Nucleus accumbens (tissue), 56 donors: ENCODE measurements at regions not wholly inside any gene's neighbourhood (a gene's known extent, or its start where the extent isn't known, plus 50 kb on each side); places are given as distances from the start of the nearest gene placed in this dataset.

Experiments
- DNase-seq, 56 donors: peaks; one replicate each; lab custom pipeline; 2025; lab: John Stamatoyannopoulos, UW

DNA sequence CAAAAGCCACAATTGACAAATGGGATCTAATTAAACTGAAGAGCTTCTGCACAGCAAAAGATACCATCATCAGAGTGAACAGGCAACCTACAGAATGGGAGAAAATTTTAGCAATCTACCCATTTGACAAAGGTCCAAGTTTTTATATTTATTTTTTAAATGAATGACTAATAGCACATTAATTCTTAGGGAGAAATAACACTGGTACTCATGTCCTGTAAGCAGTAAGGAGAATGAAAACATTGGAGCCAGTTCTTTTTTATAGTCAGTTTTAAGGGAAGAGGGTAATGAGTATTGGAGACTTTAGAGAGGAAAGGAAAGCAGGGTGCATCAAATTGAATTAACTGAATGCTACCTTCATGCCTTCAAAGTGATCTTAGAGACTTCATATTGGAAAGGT lies 404.7 kb upstream of the TGFBR2 start:
- no peak for DNase-seq

GRCh38 chr3:30203301-30203700 lies 403.1 kb upstream of the TGFBR2 start:
- DNase-seq: no peak

GRCh38 chr3:30204126-30204525 lies 402.3 kb upstream of the TGFBR2 start:
- DNase-seq: no peak

DNA sequence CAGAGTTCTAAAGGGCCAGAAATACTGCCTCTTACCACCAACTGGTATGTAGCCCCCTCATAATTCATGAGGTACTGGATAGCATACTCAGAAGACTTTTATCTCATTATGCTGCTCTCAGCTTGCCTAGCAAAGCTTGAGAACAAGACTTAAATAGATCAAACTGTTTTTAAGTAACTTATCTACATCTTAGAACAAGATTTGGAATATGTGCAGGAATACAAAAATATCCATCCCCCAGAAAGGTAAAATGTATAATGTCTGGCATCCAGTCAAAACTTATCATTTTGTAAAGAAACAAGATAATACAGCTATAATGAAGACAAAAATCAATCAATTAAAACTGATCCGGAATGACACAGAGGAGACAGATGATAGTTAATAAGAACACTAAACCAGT lies 400.4 kb upstream of the TGFBR2 start:
- DNase-seq: no peak

GRCh38 chr3:30221619-30222018 lies 384.8 kb upstream of the TGFBR2 start:
- DNase-seq: no peak

- peak in 4 of 56 donors; percentile 1 to 28 (median 10) for DNase-seq
Measured at GRCh38 chr3:30222441-30222840, 384.0 kb upstream of the TGFBR2 start.

DNA sequence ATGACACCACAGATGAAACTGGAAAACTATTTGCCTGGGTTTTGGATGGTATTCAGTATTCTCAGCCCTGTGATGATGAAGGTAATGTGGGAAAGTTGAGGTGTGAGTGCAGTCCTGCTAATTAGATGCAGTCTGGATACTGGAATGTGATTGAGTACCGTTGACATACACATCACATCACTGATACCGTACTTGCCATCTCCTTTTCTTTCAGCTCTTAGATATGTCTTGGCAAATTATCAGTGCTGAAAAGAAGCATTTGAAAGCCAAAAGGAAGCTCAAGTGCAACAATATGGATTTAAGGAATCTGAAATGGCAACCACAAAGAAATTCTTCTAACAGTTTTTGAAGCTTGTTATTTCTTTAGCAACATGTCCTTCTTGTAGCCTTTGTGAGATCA lies 381.4 kb upstream of the TGFBR2 start:
- no peak for DNase-seq

DNA sequence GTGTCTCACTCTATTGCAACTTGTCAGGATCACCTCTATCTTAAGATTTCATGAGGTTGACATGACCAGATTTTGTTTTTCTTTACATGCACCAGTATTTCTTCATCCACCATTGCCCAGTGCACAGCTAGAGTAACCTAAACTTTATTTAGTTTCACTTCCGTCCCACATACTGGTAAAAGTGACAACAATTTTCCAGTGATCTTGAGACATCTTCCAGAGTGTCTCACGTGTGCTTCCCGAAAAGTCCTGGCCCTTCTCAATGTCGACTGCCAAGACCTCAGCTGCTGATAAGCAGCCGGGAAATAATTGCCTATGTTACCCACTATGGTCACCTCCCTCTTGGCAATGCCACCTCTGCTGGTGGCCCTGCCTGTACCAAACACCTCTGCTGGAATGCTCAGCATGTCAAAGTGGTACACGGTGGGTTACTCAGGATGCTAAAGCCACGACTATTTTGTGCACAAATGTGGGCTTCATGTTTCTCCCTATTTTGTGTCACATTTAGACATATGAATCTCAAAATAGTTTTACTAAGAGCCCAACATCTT lies 379.7 kb upstream of the TGFBR2 start:
- DNase-seq: no peak

DNA sequence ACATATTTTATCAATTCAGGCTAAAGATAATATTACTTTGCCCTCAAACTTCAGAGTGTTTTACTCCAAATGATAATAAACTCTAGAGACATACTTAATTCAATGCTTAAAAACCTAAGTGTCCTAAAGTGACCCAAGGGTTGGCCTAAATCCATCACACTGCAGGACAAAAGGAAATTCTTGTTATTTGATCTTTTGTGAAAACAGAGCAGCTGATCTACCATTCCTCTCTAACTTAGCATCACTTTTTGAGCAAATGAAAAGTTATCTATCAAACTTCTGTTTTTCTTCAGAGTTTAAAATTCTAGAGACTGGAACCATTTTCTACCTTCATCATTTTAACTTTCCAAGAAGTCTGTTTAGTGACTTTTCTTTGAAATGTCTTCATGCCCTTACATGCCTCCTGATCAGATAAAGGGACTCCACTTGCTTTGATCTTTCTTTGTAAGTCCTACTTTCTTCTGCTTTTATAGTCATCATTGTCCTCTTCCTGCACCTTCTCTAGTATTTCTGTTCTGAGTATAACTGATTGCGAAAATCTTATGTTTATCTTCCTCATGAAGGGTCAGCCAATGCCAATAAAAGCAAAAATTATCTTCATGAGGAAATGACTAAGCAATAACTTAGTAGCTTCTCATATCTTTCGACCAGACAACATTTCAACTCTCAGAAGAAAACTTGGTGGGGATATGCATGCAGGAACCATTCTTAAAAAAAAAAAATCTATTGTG lies 378.7 kb upstream of the TGFBR2 start:
- no peak for DNase-seq

DNA sequence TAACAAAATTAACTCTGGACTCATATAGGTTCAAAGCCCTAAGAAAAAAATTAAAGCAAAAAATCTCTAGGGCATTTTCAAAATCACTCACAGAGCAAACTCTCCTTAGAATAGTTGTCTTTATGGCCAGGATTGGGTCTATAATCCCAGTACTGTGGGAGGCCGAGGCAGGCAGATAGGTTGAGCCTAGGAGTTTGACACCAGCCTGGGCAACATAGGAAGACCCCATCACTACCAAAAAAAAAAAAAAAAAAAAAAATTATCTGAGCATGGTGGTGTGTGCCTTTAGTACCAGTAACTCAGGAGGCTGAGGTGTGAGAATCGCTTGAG lies 378.1 kb upstream of the TGFBR2 start:
- DNase-seq: no peak

GRCh38 chr3:30231277-30232141 lies 374.9 kb upstream of the TGFBR2 start:
- DNase-seq: peak in 1 of 56 donors; percentile 5

DNA sequence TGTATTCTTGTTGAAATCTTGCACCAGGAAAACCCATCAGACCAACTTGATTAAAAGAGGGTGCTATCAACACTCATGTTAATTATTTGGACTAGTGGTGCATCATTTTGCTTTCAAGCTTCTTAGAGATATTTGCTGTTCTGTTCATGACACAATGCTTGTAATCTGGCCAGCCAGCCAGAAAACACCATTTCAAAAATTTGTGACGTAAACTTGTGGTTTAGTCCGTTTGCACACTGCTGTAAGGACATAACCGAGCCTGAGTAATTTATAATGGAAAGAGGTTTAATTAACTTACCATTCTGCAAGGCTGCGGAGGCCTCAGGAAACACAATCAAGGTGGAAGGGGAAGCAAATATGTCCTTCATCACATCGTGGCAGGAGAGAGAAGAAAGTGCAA lies 374.3 kb upstream of the TGFBR2 start:
- peak in 2 of 56 donors; percentile 5 for DNase-seq

GRCh38 chr3:30233913-30234646 lies 372.3 kb upstream of the TGFBR2 start:
- no peak for DNase-seq

- no peak for DNase-seq
Measured at GRCh38 chr3:30236011-30236410, 370.4 kb upstream of the TGFBR2 start.

DNA sequence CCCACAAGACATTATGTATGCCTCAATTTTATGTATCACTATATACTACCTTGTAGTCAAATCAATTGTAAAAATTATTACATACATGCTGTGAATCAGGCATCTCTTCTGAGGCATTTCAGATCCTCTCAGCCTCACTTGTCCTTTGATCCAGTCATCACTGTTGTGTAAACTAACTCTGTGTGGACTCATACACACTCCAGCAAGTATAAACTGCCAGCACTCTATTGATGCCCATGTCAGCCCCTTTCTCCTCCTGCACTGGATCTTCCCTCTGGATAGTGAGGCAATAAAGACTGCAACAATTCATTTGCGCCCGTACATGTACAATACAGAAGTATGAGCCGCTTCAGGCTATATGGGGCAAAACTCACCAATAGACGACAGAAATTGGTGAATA lies 364.7 kb upstream of the TGFBR2 start:
- no peak for DNase-seq

DNA sequence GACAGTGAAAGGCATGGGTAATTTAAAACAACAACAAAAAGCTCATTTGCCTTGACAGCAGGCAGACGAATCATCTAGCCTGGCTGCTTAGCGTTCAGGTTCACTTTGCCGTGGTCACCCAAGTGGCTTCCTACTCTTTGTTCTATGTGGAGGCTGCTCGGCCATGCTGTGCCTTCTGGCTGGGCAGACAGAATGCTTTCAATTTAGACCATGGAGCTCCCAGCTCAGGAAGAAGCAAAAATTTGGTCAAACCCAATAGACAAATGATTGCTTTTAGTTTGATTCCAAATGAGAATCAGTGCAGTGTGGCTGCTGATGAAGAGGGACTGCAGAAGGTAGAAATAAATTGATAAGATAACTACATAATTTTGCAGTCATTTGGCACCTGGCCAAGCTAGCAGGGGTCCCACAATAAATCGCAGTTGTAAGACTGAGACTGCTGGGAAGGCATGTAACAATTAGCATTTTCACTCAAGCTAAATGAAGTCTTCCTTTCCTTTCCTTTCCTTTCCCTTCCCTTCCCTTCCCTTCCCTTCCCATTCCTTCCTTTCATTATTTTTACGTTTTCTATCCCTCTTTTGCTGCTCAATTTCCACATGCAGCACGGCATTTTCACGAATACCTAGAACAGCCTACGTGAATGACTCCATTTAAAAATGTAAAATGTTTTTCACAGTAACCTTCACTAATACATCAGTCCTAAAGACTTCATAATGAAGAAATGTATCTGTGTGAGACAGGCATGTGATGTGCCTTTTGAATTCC lies 360.4 kb upstream of the TGFBR2 start:
- DNase-seq: no peak

GRCh38 chr3:30248423-30248822 lies 358.0 kb upstream of the TGFBR2 start:
- DNase-seq: no peak

GRCh38 chr3:30252474-30252873 lies 353.9 kb upstream of the TGFBR2 start:
- DNase-seq: no peak

DNA sequence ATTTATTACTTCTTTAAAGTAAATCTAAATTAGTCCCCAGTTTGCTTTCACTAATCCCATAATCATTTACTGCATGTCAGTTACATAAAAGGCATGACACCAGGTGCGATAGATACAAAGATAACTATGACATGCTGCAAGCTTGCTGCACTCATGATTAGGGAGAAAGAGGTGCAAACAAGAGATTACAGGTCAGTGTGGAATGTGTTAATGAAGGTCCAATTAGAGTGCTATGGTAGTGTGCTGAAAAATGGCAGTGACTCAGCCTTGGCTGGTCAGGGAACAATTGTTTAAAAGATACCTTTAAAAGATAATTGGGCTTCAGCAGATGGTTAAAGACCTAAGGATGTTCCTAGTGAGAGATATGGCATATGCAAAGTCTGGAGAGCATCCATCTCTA lies 352.6 kb upstream of the TGFBR2 start:
- no peak for DNase-seq

GRCh38 chr3:30256474-30256873 lies 349.9 kb upstream of the TGFBR2 start:
- no peak for DNase-seq
